GM18909 (cell line): ENCODE measurements at regions not wholly inside any gene's neighbourhood (a gene's known extent, or its start where the extent isn't known, plus 50 kb on each side); places are given as distances from the start of the nearest gene placed in this dataset.
A peak's percentile ranks its signal among the peaks of the same experiment; 100 is the strongest.

Experiments used
- ATAC-seq: cut with Tn5 transposase; IDR thresholded peaks from one replicate; pipeline ENCODE4 v1.9.1; 2021; ENCODE audit warnings: mild to moderate bottlenecking; ENCODE audit not compliant: unreplicated experiment, poor library complexity

DNA sequence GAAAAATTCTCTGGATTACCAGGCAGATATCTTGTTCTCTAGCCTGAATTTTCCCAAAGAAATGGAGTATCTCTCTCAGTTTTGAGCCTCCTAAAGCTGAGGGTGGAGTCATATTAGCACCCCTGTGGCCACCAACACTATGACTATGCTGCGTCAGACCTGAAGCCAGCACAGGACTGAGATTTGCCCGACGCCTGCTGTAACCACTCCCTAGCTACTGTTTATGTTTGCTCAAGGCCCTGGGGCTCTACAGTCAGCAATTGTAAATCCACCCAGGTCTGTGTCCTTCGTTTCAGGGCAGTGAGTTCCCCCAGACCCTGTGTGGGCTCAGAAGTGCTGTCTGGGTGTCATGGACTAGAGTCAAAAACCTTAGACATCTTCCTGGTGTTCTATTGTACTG is 61.4 kb downstream of the ZXDA start:
- ATAC-seq: no peak

DNA sequence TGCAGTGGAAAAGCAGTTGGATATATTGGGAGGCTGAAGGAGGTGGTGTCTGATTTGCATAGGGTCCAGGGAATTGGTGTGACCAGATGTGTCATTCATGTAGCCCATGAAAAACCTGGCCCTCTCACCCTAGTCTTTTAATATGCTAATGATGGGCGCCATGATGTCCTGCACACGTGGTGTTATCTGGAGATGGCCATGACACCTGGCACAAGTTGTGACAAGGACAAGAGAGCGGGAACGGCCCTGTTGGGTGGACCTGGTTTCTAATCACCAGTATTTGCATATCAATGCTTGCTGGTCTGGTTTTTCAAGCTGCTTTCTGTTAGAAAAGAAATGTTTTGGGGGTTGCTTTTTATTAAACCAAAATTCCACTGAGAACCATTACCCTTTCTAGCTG is 87.4 kb downstream of the ZXDA start:
- no peak for ATAC-seq

DNA sequence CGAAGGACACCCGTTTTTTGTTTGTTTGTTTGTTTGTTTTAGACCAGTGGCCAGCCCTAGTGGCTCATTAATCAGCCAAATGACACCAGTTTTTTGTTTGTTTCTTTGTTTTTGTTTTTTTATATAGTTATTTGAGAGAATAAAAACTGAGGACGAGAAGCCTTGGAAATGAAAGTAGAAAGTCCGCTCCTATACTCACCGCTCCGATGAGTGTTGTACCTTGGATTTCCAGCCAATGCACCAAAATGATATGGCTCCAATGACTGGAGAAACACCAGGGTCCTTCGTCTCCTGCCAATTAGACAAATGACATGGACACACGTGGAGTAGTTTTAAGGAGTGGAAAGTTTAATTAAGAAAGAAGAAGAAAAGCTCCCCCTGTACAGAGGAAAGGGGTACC is 87.9 kb downstream of the ZXDA start:
- ATAC-seq: no peak

DNA sequence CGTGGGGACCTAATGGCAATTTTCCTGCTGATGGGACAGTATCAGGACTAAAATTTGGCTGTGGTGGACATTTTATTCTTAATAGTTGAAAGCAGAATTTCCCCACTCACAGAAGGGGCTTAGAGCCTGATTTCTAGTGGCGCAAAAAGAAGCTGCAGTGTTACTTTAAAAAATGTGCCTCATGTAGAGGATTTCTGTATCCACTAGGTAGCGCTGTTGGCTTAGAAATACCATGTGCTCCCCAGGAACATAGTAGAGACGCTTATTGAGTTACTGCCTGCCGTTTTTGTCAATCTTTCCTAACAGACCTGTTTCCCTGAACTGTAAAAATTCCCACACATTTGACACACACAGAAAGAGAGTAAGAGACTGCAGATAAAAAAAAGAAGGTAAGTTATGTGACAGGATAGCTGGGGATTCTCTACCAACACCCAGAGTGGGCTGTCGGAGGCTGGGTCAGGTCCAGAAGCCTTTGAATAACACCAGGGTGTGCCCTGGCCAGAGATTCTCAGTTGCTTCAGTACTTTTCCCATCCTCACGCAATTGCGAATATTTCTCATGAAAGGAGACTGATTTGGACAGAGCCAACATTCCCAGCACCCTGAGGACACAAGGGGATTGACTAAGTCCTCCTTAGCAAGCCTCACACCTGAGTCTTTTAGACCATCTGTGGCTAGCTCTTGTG is 88.4 kb downstream of the ZXDA start:
- peak; percentile 72 for ATAC-seq

DNA sequence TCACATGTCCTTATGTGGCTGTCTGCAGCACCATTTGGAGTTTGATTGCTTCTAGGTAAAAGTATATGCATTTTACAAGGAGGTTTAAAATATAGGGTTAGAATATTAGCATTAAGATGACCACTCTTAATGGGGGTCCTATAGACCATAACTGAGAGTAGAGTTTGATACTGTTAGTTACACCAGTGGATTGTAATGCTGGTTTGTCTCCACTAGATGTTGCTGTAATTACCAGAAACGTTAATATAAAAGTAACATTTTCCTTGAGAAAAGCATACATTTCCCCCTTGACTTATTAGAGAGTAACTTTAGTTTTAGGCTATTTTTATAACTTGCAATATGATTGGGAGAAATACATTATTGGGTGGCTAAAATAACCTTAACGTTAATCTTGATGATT is 93.0 kb downstream of the ZXDA start:
- no peak for ATAC-seq

DNA sequence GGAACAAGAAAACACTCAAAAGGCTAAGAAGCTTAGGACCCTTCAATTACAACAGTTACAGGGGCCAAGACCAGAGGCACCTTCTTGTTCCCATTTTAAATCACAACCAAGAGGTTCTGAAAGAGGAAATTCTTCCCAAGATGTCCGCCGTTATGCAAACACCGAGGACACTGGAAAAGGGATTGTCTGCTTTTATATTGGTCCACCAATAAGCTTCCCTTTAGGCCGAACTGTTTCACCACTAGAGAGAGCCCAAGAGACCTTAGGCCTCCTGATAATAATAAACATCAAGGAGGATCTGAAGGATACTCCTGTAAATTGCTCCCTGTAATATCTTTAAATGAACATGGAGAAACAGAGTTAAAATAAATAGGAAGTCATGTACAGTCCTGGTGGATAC is 92.6 kb upstream of the NLRP2B start:
- no peak for ATAC-seq

DNA sequence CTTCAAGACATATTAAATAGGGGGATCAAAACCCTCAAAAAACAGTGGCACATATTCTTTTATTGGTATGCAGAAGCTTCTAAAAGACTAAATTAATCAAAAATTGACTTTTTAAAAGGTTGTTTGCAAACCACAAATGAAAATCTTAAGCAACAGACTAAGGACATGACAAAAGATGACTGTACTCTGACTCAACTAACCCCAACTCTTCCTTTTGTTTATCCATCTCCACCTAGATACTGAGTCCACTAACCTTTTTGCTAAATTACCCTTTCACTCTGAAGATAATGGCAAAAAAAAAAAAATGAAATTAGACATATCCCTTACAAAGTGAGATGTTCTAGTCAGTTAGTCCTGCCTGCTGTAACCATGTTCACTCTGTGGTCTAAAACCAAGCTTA is 91.6 kb upstream of the NLRP2B start:
- no peak for ATAC-seq

DNA sequence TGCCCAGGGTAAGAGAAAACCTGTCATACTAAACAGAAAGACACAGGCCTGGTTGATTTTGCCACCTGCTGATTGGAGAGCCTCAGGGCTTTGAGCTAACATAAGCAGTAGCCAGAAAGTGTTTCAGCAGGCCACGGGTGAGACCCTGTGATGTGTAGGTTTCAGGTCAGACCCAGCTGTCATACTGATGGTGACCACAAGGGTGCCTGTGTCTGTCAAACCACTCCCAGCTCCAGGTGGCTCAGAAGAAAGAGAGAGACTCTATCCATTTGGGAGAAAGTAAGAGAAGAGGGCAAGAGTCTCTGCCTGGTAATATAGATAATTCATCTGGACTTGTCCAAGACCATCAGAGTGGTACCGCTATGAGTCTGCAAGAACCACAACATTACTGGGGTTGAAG is 72.8 kb upstream of the NLRP2B start:
- no peak for ATAC-seq

DNA sequence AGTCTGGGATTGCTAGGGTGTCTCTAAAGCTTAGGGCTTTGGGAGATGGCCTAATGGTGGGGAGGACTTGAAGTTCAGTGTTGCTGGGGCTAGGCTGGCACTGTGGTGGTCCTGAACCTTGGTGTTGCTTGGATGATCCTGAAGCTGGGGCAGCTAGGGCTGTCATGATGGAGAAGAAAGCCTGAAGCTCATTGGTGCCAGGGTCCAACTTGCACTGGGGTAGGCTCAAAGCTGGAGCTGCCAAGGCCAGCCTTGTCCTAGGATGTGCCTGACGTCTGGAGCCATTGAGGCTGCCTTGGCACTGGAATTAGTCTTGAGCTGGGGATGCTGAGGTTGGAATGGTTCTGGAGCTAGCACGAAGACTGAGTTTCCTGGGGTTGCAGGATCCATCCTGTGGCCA is 61.0 kb upstream of the NLRP2B start:
- ATAC-seq: no peak

DNA sequence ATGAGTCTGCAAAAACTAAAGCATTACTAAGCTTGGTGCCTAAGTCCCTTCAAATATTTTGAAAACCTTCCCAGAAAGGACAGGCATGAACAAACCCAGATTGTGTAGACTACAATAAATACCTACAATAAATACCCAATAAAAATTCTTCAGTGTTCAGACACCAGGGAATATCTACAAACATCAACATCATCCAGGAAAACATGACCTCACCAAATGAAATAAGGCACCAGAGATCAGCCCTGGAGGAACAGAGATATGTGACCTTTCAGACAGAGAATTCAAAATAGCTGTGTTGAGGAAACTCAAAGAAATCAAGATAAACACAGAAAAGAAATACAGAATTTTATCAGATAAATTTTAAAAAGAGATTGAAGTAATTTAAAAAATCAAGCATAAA is 57.8 kb upstream of the NLRP2B start:
- ATAC-seq: no peak
